GM12878 (cell line): ENCODE measurements at regions not wholly inside any gene's neighbourhood (a gene's known extent, or its start where the extent isn't known, plus 50 kb on each side); places are given as distances from the start of the nearest gene placed in this dataset.
A peak's percentile ranks its signal among the peaks of the same experiment; 100 is the strongest.

Source experiments
- ATAC-seq: fragments of 200-7000 bp; cut with Tn5 transposase; 3 replicates; pipeline ENCODE4 v1.9.1; 2020; ENCODE audit warnings: mild to moderate bottlenecking, moderate library complexity
- BruUV-seq: library from RNA; stranded (reverse); fragments of 400-500 nt; replicated peaks from 2 replicates; lab custom pipeline; 2021; lab: Mats Ljungman, UMichigan
- CTCF ChIA-PET: fragments of 300-600 bp; sonication (Branson Sonifier 250); formaldehyde crosslinking; extraction: SDS; loops from one replicate; lab custom pipeline; 2021; ENCODE audit warnings: inconsistent platforms; lab: Yijun Ruan, JAX
- POLR2A ChIA-PET: fragments of 350-600 bp; formaldehyde crosslinking; extraction: SDS; loops from one replicate; lab custom pipeline; 2021; ENCODE audit warnings: inconsistent platforms; lab: Charles Lee
- RAD21 ChIA-PET: fragments of 300-600 bp; sonication (Branson Sonifier 250); formaldehyde crosslinking; loops from one replicate; lab custom pipeline; 2023; ENCODE audit warnings: antibody characterized with exemption; ENCODE audit not compliant: unreplicated experiment; lab: Charles Lee
- SMC1A ChIA-PET: fragments of 300-600 bp; sonication (Branson Sonifier 250); formaldehyde crosslinking; loops from one replicate; lab custom pipeline; 2023; ENCODE audit not compliant: unreplicated experiment, uncharacterized antibody; lab: Charles Lee
- DNase-seq: peaks from one replicate; pipeline ENCODE4 v3.0.0-alpha.2; 2011; ENCODE audit warnings: low read depth, low spot score
- FAIRE-seq: peaks from 3 replicates; lab custom pipeline; 2011; peaks lifted over from hg19 to GRCh38; lab: Jason Lieb, UNC
- H2AFZ ChIP-seq: 2 replicates; pipeline ENCODE4 v1.6.0; 2011; ENCODE audit warnings: low read depth, low read length, control low read depth; ENCODE audit not compliant: control insufficient read depth
- H3K27ac ChIP-seq: 2 replicates; pipeline ENCODE4 v1.5.1; 2011; ENCODE audit warnings: control low read depth; ENCODE audit not compliant: control insufficient read depth, insufficient read depth
- H3K27me3 ChIP-seq, 2 experiments: replicated peaks in 1 of 2; 2 replicates each; pipeline versions ENCODE4 v1.6.0 to v1.6.1; 2011; ENCODE audit warnings: low read length in 1 of 2; ENCODE audit not compliant: control insufficient read depth in 2 of 2, insufficient read depth in 2 of 2
- H3K36me3 ChIP-seq, 2 experiments: 2 replicates each; pipeline ENCODE4 v1.5.1; 2011; ENCODE audit warnings: low read length in 1 of 2; ENCODE audit not compliant: control insufficient read depth in 2 of 2, insufficient read depth in 2 of 2
- H3K4me1 ChIP-seq: 2 replicates; pipeline ENCODE4 v1.6.1; 2011; ENCODE audit warnings: mild to moderate bottlenecking, low read length, moderate library complexity, mixed read lengths; ENCODE audit not compliant: control insufficient read depth, insufficient read depth
- H3K4me2 ChIP-seq: 2 replicates; pipeline ENCODE4 v1.6.0; 2011; ENCODE audit warnings: control low read depth; ENCODE audit not compliant: control insufficient read depth, insufficient read depth
- H3K4me3 ChIP-seq: fragments of 200-600 bp; sonication (generic); 2 replicates; pipeline ENCODE4 v1.5.1; 2016
- H3K79me2 ChIP-seq: 2 replicates; pipeline ENCODE4 v1.6.0; 2011; ENCODE audit warnings: low read length; ENCODE audit not compliant: control insufficient read depth, insufficient read depth
- H3K9ac ChIP-seq: 2 replicates; pipeline ENCODE4 v1.8.0; 2011; ENCODE audit warnings: low read length, control low read depth, mixed read lengths; ENCODE audit not compliant: control insufficient read depth, insufficient read depth
- H3K9me3 ChIP-seq: replicated peaks from 3 replicates; pipeline ENCODE4 v1.5.1; 2011; ENCODE audit warnings: mild to moderate bottlenecking, low read length; ENCODE audit not compliant: control insufficient read depth, insufficient read depth
- H4K20me1 ChIP-seq: 2 replicates; pipeline ENCODE4 v1.6.0; 2011; ENCODE audit not compliant: control insufficient read depth, insufficient read depth
- CHD2 ChIP-seq: IDR thresholded peaks from 2 replicates; pipeline ENCODE4 v1.6.1; 2011; ENCODE audit warnings: low read depth, low read length, improper control_type of control experiment, borderline replicate concordance
- RAD51 ChIP-seq: fragments of 450-650 bp; IDR thresholded peaks from 2 replicates; pipeline ENCODE4 v1.6.1; 2016; ENCODE audit warnings: moderate library complexity, mild to moderate bottlenecking, inconsistent platforms
- RBBP5 ChIP-seq: fragments of 200-600 bp; sonication (generic); conservative IDR thresholded peaks from 2 replicates; pipeline ENCODE4 v1.6.1; 2016
- RCOR1 ChIP-seq: conservative IDR thresholded peaks from 2 replicates; pipeline ENCODE4 v1.6.1; 2012; ENCODE audit warnings: low read depth, low read length, improper control_type of control experiment
- TAF1 ChIP-seq: IDR thresholded peaks from 2 replicates; pipeline ENCODE4 v1.6.1; 2011; ENCODE audit warnings: mild to moderate bottlenecking, low read depth, low read length, borderline replicate concordance
- YY1 ChIP-seq: IDR thresholded peaks from 2 replicates; pipeline ENCODE4 v1.6.1; 2011; ENCODE audit warnings: low read depth, mild to moderate bottlenecking, low read length
- ZZZ3 ChIP-seq: IDR thresholded peaks from 2 replicates; pipeline ENCODE4 v1.6.1; 2011; ENCODE audit warnings: low read depth; ENCODE audit not compliant: control insufficient read depth, insufficient read length
- WGBS: methylation state at CpG from one replicate; pipeline ENCODE4 v1.1.6; 2016; ENCODE audit warnings: low lambda C conversion rate; ENCODE audit not compliant: insufficient replicate concordance, insufficient coverage; ENCODE audit errors: missing lambda C conversion rate; 5-methylcytosine and 5-hydroxymethylcytosine counted together
- in situ Hi-C: fragments of 300-500 bp; cut with MboI; formaldehyde crosslinking; loops from 9 replicates; pipeline ENCODE4 v1.14.3; 2018; ENCODE audit warnings: mixed read lengths
- intact Hi-C: fragments of 100-400 bp; cut with micrococcal nuclease; formaldehyde crosslinking; loops from one replicate; pipeline ENCODE4 v1.14.2; 2022; ENCODE audit not compliant: unreplicated experiment
- TF ChIP-seq, protein P1 (sequence below): fragments of 150-350 bp; IDR thresholded peaks from 2 replicates; pipeline ENCODE4 v1.6.1; 2014; ENCODE audit warnings: mild to moderate bottlenecking, low read depth, low read length
- TF ChIP-seq, protein P2 (sequence below): IDR thresholded peaks from 2 replicates; pipeline ENCODE4 v1.6.1; 2011; ENCODE audit warnings: low read depth, mild to moderate bottlenecking, low read length, moderate library complexity, borderline replicate concordance; ENCODE audit errors: extremely low read depth
- TF ChIP-seq, protein P3 (sequence below): fragments of 450-650 bp; IDR thresholded peaks from 2 replicates; pipeline ENCODE4 v1.6.1; 2017; ENCODE audit warnings: mild to moderate bottlenecking

DNA sequence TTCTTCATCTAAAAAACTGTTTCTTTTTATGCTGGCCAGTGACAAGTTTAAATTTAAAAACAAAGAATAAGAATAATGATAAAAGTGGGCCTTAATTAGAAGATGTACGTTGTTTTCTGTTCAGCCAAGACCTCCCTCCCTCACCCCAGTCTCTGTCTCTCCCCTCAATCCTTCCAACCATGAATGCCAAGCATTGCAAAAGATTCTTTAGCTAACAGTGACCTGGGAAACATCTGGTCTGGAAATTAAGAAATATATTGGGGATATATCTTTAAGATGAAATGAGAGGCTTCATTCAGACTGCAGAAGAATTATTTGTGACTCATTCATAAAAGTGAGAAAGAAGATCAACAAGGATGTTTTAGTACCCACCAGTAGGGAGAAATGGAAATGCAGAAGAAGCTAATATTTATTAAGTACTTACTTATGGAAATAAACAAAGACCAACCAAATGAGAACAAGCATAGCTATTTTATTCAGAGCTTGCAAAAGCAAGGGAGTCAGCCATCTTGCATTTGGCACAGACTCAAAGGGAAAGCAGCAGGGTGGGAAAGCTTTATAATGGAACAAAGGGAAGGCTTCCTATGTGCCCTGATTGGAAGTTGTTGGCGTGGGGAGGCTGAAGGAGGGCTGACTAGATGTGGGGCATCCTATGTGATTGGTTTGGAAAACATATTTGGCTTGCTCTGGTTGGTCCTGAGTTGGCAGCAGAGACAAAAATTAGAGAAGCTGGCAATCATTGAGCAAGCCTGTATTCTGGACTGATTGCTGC is 595.4 kb upstream of the GHITM start:
- TF ChIP-seq, protein P1, sequence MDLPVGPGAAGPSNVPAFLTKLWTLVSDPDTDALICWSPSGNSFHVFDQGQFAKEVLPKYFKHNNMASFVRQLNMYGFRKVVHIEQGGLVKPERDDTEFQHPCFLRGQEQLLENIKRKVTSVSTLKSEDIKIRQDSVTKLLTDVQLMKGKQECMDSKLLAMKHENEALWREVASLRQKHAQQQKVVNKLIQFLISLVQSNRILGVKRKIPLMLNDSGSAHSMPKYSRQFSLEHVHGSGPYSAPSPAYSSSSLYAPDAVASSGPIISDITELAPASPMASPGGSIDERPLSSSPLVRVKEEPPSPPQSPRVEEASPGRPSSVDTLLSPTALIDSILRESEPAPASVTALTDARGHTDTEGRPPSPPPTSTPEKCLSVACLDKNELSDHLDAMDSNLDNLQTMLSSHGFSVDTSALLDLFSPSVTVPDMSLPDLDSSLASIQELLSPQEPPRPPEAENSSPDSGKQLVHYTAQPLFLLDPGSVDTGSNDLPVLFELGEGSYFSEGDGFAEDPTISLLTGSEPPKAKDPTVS: no peak
- 0 out of 2 replicates have a peak, but pooled peaks have one; percentile 46 for TF ChIP-seq YY1
- TF ChIP-seq, all 136 proteins: peak for 1
- no peaks in the 10 kb centered on the region for H3K27me3 ChIP-seq
- no peak for DNase-seq
- no peaks in the 10 kb centered on the region for H3K9me3 ChIP-seq
- H3K4me1 ChIP-seq: peaks cover 31% of the 10 kb centered on the region
- FAIRE-seq: peak; percentile 54
- H2AFZ ChIP-seq: peak overlapping the region; percentile 28
- H3K79me2 ChIP-seq: no peaks in the 10 kb centered on the region; the same call in 1 of the 2 replicates
- no peaks in the 10 kb centered on the region for H3K36me3 ChIP-seq
- intact Hi-C loops (loop anchor here (5.0 to 10.0 kb wide), 3 partner anchors 138 to 451 kb away; no protein-coding TSS in a partner anchor), in situ Hi-C loops (no loop called here)
- RAD21 ChIA-PET: interaction anchor here (0.6 kb wide), 1 partner anchor 646 kb away, joined by 4 read pairs; no protein-coding TSS in a partner anchor
- SMC1A ChIA-PET: interaction anchor here (1.3 to 3.1 kb wide), 3 partner anchors 10 to 327 kb away, joined by 3 to 9 read pairs (median 4); no protein-coding TSS in a partner anchor
- 4% methylated on average over 2 of the region's 2 CpGs for WGBS
- H4K20me1 ChIP-seq: no peaks in the 10 kb centered on the region
- BruUV-seq: no TSS peak
- POLR2A ChIA-PET: no interaction called here
- no peak overlapping the region for H3K4me3 ChIP-seq
- CTCF ChIA-PET: no interaction called here
- ATAC-seq: no peak
- H3K4me2 ChIP-seq: no peak overlapping the region
- no peak overlapping the region for H3K27ac ChIP-seq
- no peak overlapping the region for H3K9ac ChIP-seq

DNA sequence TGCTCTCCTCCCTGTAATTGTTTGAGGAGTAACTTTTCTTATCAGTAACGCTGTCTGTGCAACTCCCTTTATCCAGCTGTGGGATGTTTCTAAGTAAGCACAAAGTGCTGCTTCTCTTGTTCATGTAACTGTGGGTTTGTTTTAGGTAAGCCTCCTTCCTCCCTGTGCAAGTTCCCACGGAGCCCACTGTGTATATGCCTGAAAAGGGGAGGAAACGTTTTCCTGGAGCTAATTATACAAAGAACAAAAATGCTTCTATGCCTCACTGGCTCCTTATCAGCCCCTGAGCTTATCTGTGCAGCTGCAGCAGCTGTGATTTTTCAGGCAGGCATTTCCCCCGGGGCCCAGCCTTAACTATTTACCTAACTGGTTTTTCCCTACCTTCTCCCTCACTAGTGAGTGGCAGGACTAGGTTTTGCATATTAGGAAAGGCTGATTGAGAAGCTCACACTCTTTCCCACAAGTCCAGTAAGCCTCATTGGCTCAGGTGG is 593.4 kb upstream of the GHITM start:
- RAD21 ChIA-PET: no interaction called here
- CTCF ChIA-PET: interaction anchor here (1.3 to 2.0 kb wide), 2 partner anchors 9 to 14 kb away, joined by 3 to 4 read pairs; no protein-coding TSS in a partner anchor
- H2AFZ ChIP-seq: peak overlapping the region; percentile 69
- SMC1A ChIA-PET: interaction anchor here (0.7 to 3.1 kb wide), 5 partner anchors 16 to 325 kb away, joined by 3 to 9 read pairs (median 3); no protein-coding TSS in a partner anchor
- no peak overlapping the region for H3K27ac ChIP-seq
- peaks cover 17% of the 10 kb centered on the region for H3K4me1 ChIP-seq
- no peaks in the 10 kb centered on the region for H3K27me3 ChIP-seq
- no peak overlapping the region for H3K9ac ChIP-seq
- WGBS: 0% methylated on average over 4 of the region's 4 CpGs
- BruUV-seq: no TSS peak
- DNase-seq: peak; percentile 64
- H3K4me2 ChIP-seq: peak overlapping the region; percentile 39; the same call in 1 of the 2 replicates
- no peaks in the 10 kb centered on the region for H4K20me1 ChIP-seq
- peak; percentile 36 for ATAC-seq
- POLR2A ChIA-PET: no interaction called here
- no peaks in the 10 kb centered on the region for H3K36me3 ChIP-seq
- in situ Hi-C loops (no loop called here), intact Hi-C loops (loop anchor here (2.0 to 10.0 kb wide), 3 partner anchors 57 to 449 kb away; no protein-coding TSS in a partner anchor)
- H3K4me3 ChIP-seq: no peak overlapping the region
- H3K79me2 ChIP-seq: no peaks in the 10 kb centered on the region; the same call in 1 of the 2 replicates
- peak; percentile 73 for FAIRE-seq
- H3K9me3 ChIP-seq: no peaks in the 10 kb centered on the region; the same call in 2 of the 3 replicates
- TF ChIP-seq, protein P2, sequence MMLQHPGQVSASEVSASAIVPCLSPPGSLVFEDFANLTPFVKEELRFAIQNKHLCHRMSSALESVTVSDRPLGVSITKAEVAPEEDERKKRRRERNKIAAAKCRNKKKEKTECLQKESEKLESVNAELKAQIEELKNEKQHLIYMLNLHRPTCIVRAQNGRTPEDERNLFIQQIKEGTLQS: no peak
- no peak for TF ChIP-seq RCOR1
- TF ChIP-seq RAD51: no peak
- no peak for TF ChIP-seq ZZZ3
- no peak for TF ChIP-seq CHD2
- no peak for TF ChIP-seq RBBP5
- TF ChIP-seq, protein P3, sequence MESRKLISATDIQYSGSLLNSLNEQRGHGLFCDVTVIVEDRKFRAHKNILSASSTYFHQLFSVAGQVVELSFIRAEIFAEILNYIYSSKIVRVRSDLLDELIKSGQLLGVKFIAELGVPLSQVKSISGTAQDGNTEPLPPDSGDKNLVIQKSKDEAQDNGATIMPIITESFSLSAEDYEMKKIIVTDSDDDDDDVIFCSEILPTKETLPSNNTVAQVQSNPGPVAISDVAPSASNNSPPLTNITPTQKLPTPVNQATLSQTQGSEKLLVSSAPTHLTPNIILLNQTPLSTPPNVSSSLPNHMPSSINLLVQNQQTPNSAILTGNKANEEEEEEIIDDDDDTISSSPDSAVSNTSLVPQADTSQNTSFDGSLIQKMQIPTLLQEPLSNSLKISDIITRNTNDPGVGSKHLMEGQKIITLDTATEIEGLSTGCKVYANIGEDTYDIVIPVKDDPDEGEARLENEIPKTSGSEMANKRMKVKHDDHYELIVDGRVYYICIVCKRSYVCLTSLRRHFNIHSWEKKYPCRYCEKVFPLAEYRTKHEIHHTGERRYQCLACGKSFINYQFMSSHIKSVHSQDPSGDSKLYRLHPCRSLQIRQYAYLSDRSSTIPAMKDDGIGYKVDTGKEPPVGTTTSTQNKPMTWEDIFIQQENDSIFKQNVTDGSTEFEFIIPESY: no peak
- no peak for TF ChIP-seq TAF1
